Putamen (tissue), 1 donor: ENCODE measurements at regions not wholly inside any gene's neighbourhood (a gene's known extent, or its start where the extent isn't known, plus 50 kb on each side); places are given as distances from the start of the nearest gene placed in this dataset.
A peak's percentile ranks its signal among the peaks of the same experiment; 100 is the strongest.

ENCODE experiments used
- DNase-seq: peaks from one replicate; pipeline ENCODE4 v3.0.0-alpha.2; 2016; ENCODE audit warnings: low spot score

DNA sequence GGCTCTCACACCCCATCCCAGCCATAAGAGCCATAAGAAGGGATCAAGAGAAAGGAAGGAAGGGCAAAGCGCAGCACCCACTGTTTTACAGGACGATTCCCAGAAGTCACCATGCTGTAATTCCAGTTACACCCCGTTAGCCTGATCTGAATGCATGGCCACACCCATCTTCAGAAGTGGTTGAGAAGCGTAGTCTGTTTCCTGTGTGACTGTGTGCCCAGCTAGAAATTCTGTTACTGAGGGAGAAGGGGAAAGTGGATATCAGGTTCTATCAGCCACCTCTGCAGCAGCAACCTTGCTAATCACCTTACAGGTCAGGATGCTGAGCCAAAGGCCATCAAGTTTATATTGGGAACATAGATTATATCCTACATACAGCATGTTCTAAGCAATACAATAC is 260.0 kb downstream of the ABHD5 start:
- DNase-seq, result no peak

GRCh38 chr3:43951813-43952212 is 261.1 kb downstream of the ABHD5 start:
- DNase-seq, result no peak

GRCh38 chr3:43953380-43953779 is 262.6 kb downstream of the ABHD5 start:
- no peak for DNase-seq

DNA sequence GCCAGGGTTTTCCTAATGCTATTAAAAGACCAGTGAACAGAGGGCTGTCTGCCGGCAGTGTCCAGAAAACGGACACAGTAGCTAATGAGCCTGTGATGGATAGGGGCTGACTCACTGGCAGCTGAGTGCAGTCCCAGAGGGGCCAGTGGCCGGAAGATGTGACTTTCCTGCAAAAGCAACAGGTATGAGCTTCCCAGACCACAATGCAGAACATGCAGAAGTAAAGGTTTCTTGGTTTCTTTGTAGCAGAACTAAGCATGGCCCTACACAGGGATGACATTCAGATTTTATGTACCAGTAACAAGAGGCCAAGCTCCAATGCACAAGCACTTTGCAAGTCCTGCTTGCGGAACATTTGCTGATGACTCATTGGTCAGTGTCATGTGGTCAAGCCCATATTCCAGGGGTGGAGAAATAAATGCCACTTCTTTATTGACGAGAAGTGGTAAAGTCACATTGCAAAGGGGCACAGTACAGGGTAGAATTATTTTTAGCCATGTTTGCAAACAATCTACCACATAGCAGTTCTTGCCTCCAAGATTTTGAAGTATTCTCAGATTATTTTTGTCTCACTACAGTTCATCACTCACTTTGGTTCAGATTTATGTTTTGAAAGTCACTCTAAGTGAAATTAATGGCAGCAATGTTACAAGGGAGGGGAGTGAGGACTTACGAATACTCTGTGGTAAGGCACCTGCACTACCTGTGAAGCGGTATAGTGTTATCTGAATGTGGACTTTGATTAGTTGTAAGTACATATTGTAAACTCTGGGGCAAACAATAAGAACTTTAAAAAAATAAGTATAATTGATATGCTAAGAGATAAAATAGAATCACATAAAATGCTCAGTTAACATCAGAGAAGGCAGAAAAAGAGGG is 263.3 kb downstream of the ABHD5 start:
- DNase-seq, result no peak

DNA sequence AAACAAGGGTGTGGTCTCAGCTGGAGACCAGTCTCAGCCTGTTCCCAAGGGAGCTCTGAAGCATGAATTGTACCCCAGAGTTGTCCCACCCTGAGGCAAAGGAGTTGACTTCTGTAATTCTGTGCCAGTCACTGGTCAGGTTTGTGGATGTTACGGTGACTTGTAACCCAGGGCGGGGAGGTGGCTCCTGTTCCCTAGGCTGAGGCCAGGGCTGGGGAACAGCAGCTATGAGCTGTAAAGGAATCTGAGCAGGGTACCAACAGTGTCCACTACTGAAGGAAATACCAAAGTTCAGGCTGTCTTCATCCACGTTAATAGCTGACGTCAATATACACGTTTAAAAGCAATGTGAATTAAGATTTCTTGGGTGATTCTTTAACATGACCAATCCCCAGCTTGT is 266.2 kb downstream of the ABHD5 start:
- DNase-seq, result no peak

- no peak for DNase-seq
These were observed 266.8 kb downstream of the ABHD5 start for GRCh38 chr3:43957553-43957952.

DNA sequence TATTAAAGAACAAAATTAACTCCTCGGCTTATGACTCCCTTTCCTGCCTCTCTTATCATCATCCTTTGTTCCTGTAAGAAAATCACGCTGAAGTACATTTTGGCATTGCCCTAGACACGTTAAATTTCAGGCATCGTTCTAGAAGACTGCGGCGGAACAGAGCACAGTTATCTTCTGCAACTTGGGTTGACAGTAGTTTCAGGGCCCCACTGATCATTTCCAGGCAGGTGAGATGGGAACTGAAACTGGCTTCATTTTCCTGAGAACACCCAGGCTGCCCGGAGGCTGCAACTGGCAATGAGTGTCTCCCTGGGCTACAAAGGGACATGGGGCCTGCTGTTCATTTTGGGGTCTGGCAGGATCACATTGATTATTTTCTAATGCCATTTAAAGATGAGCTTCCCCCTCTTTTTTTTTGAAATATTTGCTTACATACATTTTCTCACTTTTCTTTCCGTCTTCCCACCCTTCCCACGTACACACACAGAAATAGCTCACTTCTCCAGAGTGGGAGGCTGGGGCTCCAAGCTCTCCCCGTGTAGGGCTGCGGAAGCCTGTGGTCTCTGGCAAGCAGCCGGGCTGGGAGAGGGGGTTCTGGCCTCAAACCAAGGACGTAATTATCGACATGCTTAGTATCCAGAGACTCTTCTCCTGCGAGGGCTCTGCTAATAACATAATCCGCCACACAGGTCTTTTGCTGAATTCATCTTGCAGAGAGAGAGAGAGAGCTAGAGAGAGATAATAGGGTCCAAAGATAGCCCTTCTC is 267.4 kb downstream of the ABHD5 start:
- peak; percentile 45 for DNase-seq

- DNase-seq, result no peak
These were observed 268.2 kb downstream of the ABHD5 start for GRCh38 chr3:43958973-43959372.

- DNase-seq, result no peak
These were observed 269.0 kb downstream of the ABHD5 start for GRCh38 chr3:43959498-43960447.

DNA sequence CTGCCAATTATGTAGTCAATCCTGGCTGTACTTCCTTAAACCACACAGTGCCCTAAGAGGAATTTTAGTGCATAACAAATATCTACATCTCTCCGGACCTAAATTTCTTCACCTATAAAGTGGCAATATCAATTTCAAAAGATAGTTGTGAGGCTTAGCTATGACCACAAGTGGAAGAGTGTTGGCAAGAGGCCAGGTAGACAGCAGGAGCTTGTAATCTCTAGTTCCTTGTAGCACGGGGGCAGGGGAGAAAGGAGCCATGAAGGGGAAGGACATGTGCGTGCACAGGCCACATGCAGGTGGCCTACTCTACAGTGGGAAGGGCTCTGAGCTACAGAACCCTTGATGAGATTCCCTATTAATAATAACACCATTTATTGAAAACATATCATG is 269.7 kb downstream of the ABHD5 start:
- DNase-seq, result no peak

- DNase-seq, result no peak
These were observed 271.3 kb downstream of the ABHD5 start for GRCh38 chr3:43962043-43962442.

- DNase-seq, result no peak
These were observed 272.5 kb downstream of the ABHD5 start for GRCh38 chr3:43963208-43963607.

DNA sequence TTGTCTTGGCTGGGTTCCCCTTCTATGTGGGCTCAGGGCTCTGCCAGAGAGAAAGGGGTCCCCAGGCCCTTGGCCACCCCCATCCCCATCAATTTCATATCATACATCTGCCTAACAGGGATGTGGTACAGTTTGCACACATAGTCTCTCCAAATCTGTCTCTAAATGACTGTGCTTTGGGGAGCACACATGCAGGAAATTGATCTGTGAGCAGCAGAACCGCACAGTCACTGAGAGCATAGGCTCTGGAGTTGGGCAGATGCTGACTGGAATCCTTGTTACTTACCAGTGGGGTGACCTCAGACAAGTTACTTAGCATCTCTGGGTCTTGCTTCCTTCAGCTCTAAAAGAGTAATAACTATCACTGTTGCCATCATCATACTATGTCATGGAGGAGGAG is 273.9 kb downstream of the ABHD5 start:
- DNase-seq, result no peak

GRCh38 chr3:43965656-43966055 is 274.9 kb downstream of the ABHD5 start:
- no peak for DNase-seq

DNA sequence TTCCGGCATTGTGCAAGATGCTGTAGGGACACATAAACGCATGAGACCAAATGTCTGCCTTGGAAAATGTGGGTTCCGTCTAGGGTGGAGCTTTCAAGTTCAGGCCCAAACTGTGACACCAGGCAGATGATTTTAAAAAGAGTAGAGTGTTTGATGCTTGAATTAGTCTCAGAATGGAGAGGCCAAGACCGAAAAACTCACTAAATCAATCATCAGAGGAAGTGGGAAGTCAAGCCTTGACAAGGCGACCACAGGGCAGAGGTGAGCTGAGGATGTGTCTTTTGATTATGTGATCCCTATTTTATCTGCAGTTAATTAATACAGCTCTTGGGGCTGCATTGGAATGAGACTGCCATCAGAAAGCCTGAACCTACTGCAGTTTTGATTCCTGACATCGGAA is 275.4 kb downstream of the ABHD5 start:
- no peak for DNase-seq

DNA sequence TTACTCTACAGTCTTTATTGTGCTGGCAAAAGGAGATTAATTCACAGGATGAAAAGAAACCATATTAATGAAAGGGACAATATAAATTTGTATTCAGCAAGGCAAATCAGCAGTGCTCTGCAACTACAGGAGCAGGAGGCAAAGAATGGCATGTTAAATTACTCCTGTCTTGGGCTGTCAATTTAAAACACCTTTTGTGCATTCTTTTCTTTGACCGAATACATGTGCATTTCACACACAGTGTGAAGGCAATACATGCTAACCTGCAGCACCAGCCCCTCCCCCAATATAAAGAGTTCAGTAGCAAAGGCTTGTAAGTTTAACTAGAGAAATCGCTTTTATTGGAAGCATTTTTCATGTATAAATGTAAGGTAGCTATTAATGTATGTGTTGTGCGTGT is 275.2 kb upstream of the TOPAZ1 start:
- no peak for DNase-seq

DNA sequence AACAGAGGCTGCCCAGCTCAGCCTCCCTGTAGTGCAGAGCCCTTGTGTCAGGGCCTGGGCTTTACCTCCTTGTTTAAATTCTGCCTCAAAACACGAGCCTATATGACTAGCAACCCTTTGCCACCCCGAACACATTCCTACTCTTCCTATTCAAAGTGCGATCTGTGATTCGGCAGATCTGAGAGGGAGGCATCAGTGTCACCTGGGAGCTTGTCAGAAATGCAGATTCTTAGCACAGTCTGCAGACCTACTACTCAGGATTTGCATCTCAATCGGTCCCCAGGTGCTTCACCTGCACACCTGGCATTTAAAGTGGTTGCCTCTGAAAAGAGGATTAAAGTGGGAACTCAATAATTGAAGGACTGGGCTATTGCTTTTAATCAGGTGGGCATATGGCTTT is 273.2 kb upstream of the TOPAZ1 start:
- DNase-seq, result no peak

GRCh38 chr3:43969944-43970343 is 271.7 kb upstream of the TOPAZ1 start:
- DNase-seq, result no peak

DNA sequence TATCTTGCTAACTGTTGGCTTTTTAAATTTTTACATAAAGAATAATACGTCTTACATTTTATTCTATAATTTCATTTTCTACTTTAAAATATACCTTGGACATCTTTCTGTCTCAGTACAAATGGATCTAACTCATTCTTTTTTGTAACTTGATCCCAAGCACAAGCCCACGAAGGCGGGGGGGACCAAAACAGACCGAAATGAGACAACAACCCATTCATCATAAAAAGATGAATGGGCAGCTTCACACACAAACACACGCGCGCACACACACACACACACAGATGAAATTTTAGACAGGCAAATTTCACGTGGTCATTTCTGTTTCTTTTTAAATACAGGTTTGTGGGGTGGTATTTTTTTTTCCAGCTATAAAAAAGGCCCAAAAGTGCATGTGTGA is 271.3 kb upstream of the TOPAZ1 start:
- no peak for DNase-seq

DNA sequence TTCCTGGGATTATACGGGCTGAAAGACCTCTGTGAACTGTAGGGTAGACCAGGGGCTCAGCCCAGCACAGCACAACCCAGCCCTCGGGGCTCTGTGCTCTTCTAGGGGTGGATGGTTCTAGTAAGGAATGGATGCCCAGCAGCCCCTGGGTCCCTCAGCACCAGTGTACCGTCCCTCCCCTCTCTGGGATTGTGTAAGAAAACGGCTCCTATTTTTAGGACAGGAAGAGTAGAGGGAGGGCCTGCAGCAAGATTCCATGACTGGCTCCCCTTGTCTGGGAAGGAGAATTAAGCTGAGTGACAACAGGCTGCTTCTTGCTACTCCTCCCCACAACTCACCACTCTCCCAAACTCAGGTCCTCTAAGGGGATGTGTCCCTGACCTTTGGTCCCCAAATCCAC is 270.8 kb upstream of the TOPAZ1 start:
- DNase-seq, result no peak

DNA sequence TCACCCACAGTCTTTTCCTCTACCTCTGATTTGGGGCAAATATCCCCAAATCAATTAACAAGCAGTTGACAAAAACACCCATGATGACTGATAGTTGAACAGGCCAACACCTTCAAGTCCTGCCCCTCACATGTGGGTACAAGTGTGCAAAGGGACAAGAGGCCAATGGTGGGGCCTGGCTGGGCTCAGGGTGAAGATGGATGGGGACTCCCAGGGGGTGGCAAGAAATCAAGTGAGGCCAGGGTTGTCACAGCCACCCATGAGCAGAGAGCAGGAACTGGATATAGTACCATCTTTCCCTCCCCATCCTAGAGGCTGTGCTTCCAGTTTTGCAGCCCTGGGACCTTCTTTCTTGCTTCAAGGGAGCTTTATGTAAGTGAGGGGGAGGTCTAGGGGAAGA is 270.2 kb upstream of the TOPAZ1 start:
- DNase-seq, result no peak

DNA sequence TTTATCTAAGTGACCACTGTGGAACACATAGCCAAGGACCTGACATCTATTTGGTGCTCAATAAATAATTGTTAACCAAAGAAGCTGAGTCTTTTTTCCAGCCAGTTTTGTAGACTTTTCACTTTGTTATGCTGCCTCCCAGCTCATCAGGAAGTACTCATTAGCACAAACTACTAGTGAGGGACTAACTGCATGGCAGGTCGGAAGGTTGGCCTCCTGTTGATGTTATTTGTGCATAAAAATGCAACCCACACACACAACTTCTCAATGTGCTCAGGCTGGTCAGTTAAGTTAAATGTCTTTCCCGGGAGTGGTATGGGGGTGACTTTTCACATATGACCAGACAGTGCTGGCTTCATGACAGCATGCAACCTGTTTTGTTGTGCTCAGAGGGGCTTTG is 263.0 kb upstream of the TOPAZ1 start:
- DNase-seq, result no peak
